IMR-90 (cell line): ENCODE measurements at regions not wholly inside any gene's neighbourhood (a gene's known extent, or its start where the extent isn't known, plus 50 kb on each side); places are given as distances from the start of the nearest gene placed in this dataset.

Experiments used
- ATAC-seq: fragments of 200-7000 bp; cut with Tn5 transposase; 2 replicates; pipeline ENCODE4 v1.9.1; 2020; ENCODE audit warnings: low read depth, mild to moderate bottlenecking, moderate library complexity
- BruUV-seq: library from RNA; stranded (reverse); fragments of 400-500 nt; replicated peaks from 2 replicates; lab custom pipeline; 2021; lab: Mats Ljungman, UMichigan
- CTCF ChIA-PET: fragments of 300-600 bp; formaldehyde crosslinking; extraction: SDS; loops from one replicate; lab custom pipeline; 2021; ENCODE audit warnings: antibody characterized with exemption; lab: Yijun Ruan, JAX
- POLR2A ChIA-PET: fragments of 300-600 bp; sonication (Branson Sonifier 250); formaldehyde crosslinking; loops from one replicate; lab custom pipeline; 2022; ENCODE audit warnings: antibody characterized with exemption; ENCODE audit not compliant: unreplicated experiment; lab: Charles Lee
- DNase-seq: peaks from one replicate; pipeline ENCODE4 v3.0.0; 2013
- H2AFZ ChIP-seq: replicated peaks from 2 replicates; pipeline ENCODE3; 2013; ENCODE audit warnings: low read length, mild to moderate bottlenecking; ENCODE audit not compliant: poor library complexity
- H2AK5ac ChIP-seq: 2 replicates; pipeline ENCODE4 v1.6.1; 2013; ENCODE audit warnings: low read depth, low read length, inconsistent platforms
- H2AK9ac ChIP-seq: replicated peaks from 2 replicates; pipeline ENCODE3; 2013; ENCODE audit warnings: mild to moderate bottlenecking, low read depth, low read length, moderate library complexity; ENCODE audit not compliant: poor library complexity
- H2BK120ac ChIP-seq: 2 replicates; pipeline ENCODE4 v1.6.1; 2013; ENCODE audit warnings: low read depth, low read length, inconsistent platforms
- H2BK15ac ChIP-seq: 3 replicates; pipeline ENCODE4 v1.6.1; 2013; ENCODE audit warnings: low read depth, low read length, inconsistent platforms
- H2BK20ac ChIP-seq: 2 replicates; pipeline ENCODE4 v1.6.1; 2013; ENCODE audit warnings: low read depth, mild to moderate bottlenecking, inconsistent platforms, low read length, moderate library complexity
- H2BK5ac ChIP-seq: 2 replicates; pipeline ENCODE4 v1.6.1; 2013; ENCODE audit warnings: mild to moderate bottlenecking, low read depth, low read length, inconsistent platforms; ENCODE audit not compliant: poor library complexity, severe bottlenecking
- H3K14ac ChIP-seq: replicated peaks from 2 replicates; pipeline ENCODE4 v1.6.1; 2013; ENCODE audit warnings: low read depth, low read length, inconsistent platforms
- H3K18ac ChIP-seq: 2 replicates; pipeline ENCODE4 v1.6.1; 2013; ENCODE audit warnings: low read depth, low read length, control low read depth
- H3K23ac ChIP-seq: 2 replicates; pipeline ENCODE4 v1.6.1; 2013; ENCODE audit warnings: low read depth, low read length, inconsistent platforms
- H3K27ac ChIP-seq: 2 replicates; pipeline ENCODE4 v1.5.1; 2013; ENCODE audit warnings: mild to moderate bottlenecking, control low read depth, low read length; ENCODE audit not compliant: insufficient read depth
- H3K27me3 ChIP-seq: 2 replicates; pipeline ENCODE4 v1.6.1; 2013; ENCODE audit warnings: low read length; ENCODE audit not compliant: control insufficient read depth, insufficient read depth
- H3K36me3 ChIP-seq: 2 replicates; pipeline ENCODE4 v1.6.1; 2013; ENCODE audit warnings: low read length, mixed read lengths; ENCODE audit not compliant: control insufficient read depth, insufficient read depth
- H3K4ac ChIP-seq: 2 replicates; pipeline ENCODE4 v1.6.1; 2013; ENCODE audit warnings: low read depth, low read length, inconsistent platforms
- H3K4me1 ChIP-seq: 2 replicates; pipeline ENCODE4 v1.6.1; 2013; ENCODE audit warnings: low read length, mixed read lengths; ENCODE audit not compliant: control insufficient read depth, insufficient read depth
- H3K4me2 ChIP-seq: 2 replicates; pipeline ENCODE4 v1.6.1; 2013; ENCODE audit warnings: low read depth, mild to moderate bottlenecking, control low read depth, low read length, moderate library complexity
- H3K4me3 ChIP-seq: 2 replicates; pipeline ENCODE4 v1.5.1; 2013; ENCODE audit warnings: low read depth, mild to moderate bottlenecking, control low read depth, low read length, moderate library complexity; ENCODE audit not compliant: insufficient read depth
- H3K56ac ChIP-seq: 2 replicates; pipeline ENCODE4 v1.6.1; 2013; ENCODE audit warnings: low read length, inconsistent platforms; ENCODE audit not compliant: insufficient read depth; ENCODE audit errors: extremely low read depth
- H3K79me1 ChIP-seq, 2 experiments: 2 replicates each; pipeline ENCODE4 v1.6.1; 2013; ENCODE audit warnings: low read length in 2 of 2, inconsistent platforms in 1 of 2, low read depth in 1 of 2
- H3K9ac ChIP-seq: 2 replicates; pipeline ENCODE4 v1.6.1; 2013; ENCODE audit warnings: low read depth, low read length, control low read depth
- H3K9me1 ChIP-seq: 2 replicates; pipeline ENCODE4 v1.6.1; 2013; ENCODE audit warnings: low read length, inconsistent platforms; ENCODE audit not compliant: insufficient read depth
- H3K9me3 ChIP-seq: 2 replicates; pipeline ENCODE4 v1.6.1; 2013; ENCODE audit warnings: low read length; ENCODE audit not compliant: control insufficient read depth, insufficient read depth
- H4K20me1 ChIP-seq: 2 replicates; pipeline ENCODE4 v1.6.1; 2013; ENCODE audit warnings: low read length, inconsistent platforms; ENCODE audit not compliant: insufficient read depth
- H4K5ac ChIP-seq: 2 replicates; pipeline ENCODE4 v1.6.1; 2013; ENCODE audit warnings: mild to moderate bottlenecking, low read depth, low read length, control low read depth
- H4K8ac ChIP-seq, 2 experiments: 2 replicates each; pipeline ENCODE4 v1.6.1; 2013; ENCODE audit warnings: low read depth in 2 of 2, low read length in 2 of 2, control low read depth in 1 of 2, inconsistent platforms in 1 of 2
- H4K91ac ChIP-seq: 2 replicates; pipeline ENCODE4 v1.6.1; 2013; ENCODE audit warnings: low read depth, low read length, inconsistent platforms; ENCODE audit not compliant: insufficient read depth
- BHLHE40 ChIP-seq: fragments of 150-350 bp; IDR thresholded peaks from 2 replicates; pipeline ENCODE4 v1.6.1; 2016; ENCODE audit warnings: mild to moderate bottlenecking, low read depth, low read length
- CEBPB ChIP-seq: IDR thresholded peaks from 2 replicates; pipeline ENCODE4 v1.6.1; 2012; ENCODE audit warnings: low read depth, low read length, improper control_type of control experiment
- CHD1 ChIP-seq: IDR thresholded peaks from 2 replicates; pipeline ENCODE4 v1.6.1; 2012; ENCODE audit warnings: low read depth, low read length, improper control_type of control experiment
- FOS ChIP-seq: fragments of 150-350 bp; IDR thresholded peaks from 2 replicates; pipeline ENCODE4 v1.6.1; 2016; ENCODE audit warnings: low read depth, low read length
- MAFK ChIP-seq: IDR thresholded peaks from 2 replicates; pipeline ENCODE4 v1.6.1; 2012; ENCODE audit warnings: low read depth, low read length, improper control_type of control experiment
- MAZ ChIP-seq: IDR thresholded peaks from 2 replicates; pipeline ENCODE4 v1.6.1; 2012; ENCODE audit warnings: low read depth, mild to moderate bottlenecking, low read length, improper control_type of control experiment, moderate library complexity, borderline replicate concordance
- NFE2L2 ChIP-seq: fragments of 150-350 bp; IDR thresholded peaks from 2 replicates; pipeline ENCODE4 v1.6.1; 2016; ENCODE audit warnings: low read depth, mild to moderate bottlenecking, low read length
- POLR2A ChIP-seq: IDR thresholded peaks from 2 replicates; pipeline ENCODE4 v1.6.1; 2012; ENCODE audit warnings: mild to moderate bottlenecking, low read depth, low read length
- RFX5 ChIP-seq: IDR thresholded peaks from 2 replicates; pipeline ENCODE4 v1.8.0; 2012; ENCODE audit warnings: low read depth, mild to moderate bottlenecking, low read length, moderate library complexity
- SMC3 ChIP-seq: fragments of 150-350 bp; IDR thresholded peaks from 2 replicates; pipeline ENCODE4 v1.6.1; 2016; ENCODE audit warnings: low read depth, mild to moderate bottlenecking, antibody characterized with exemption, low read length, moderate library complexity
- WGBS, 2 experiments: methylation state at CpG; one replicate each; pipeline versions ENCODE4 v1.1.5 to v1.1.7; 2013; ENCODE audit warnings: missing lambda C conversion rate in 2 of 2; ENCODE audit not compliant: insufficient read length in 1 of 2; ENCODE audit errors: extremely low coverage in 2 of 2; 5-methylcytosine and 5-hydroxymethylcytosine counted together
- dilution Hi-C: fragments of 300-500 bp; cut with HindIII; formaldehyde crosslinking; loops from one replicate; pipeline ENCODE4 v1.14.3; 2018; ENCODE audit warnings: low sequenced_read_pairs; ENCODE audit not compliant: unreplicated experiment
- in situ Hi-C: fragments of 300-500 bp; cut with MboI; formaldehyde crosslinking; loops from 3 replicates; pipeline ENCODE4 v1.14.3; 2019; ENCODE audit warnings: low sequenced_read_pairs, inconsistent platforms, mixed read lengths
- intact Hi-C: fragments of 100-400 bp; cut with micrococcal nuclease; formaldehyde crosslinking; loops from 2 replicates; pipeline ENCODE4 v1.10.0; 2022
- TF ChIP-seq, protein P1 (sequence below): fragments of 150-350 bp; IDR thresholded peaks from 2 replicates; pipeline ENCODE4 v1.6.1; 2017; ENCODE audit warnings: mild to moderate bottlenecking, antibody characterized with exemption, low read length, low read depth

DNA sequence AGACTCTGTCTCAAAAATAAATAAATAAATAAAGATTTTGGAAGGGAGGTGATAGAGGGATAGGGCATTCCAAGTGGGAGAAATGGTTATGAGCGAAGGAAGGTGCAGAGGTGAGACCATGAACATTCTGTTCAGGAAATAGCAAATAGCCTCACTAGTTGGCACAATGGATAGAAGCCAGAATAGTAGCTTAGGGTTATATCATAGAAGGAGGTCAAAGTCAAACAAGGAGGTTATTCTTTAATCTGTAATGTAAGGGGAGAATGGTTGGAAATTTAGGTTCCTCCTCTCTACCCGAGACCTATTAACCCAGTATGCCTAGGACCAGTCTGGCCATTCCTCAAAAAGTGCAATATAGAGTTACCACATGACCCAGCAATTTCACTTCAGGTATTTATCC is 275.8 kb downstream of the MN1 start:
- H4K5ac ChIP-seq: no peak overlapping the region
- H3K27me3 ChIP-seq: peaks cover 39% of the 10 kb centered on the region
- dilution Hi-C loops: no loop called here
- DNase-seq (no peak), ATAC-seq (no peak)
- H3K79me1 ChIP-seq: no peaks in the 10 kb centered on the region
- no peaks in the 10 kb centered on the region for H3K36me3 ChIP-seq
- ChIA-PET POLR2A (no interaction called here), CTCF (no interaction called here)
- H3K4me1 ChIP-seq: no peaks in the 10 kb centered on the region
- no peak overlapping the region for H4K91ac ChIP-seq
- no peak overlapping the region for H3K9ac ChIP-seq
- no peak overlapping the region for H2AK5ac ChIP-seq
- H2AK9ac ChIP-seq: no peak overlapping the region
- no peaks in the 10 kb centered on the region for H3K9me3 ChIP-seq
- no peaks in the 10 kb centered on the region for H3K9me1 ChIP-seq
- in situ Hi-C loops: no loop called here
- no peak overlapping the region for H3K56ac ChIP-seq
- no peak overlapping the region for H4K8ac ChIP-seq
- no peak overlapping the region for H2BK120ac ChIP-seq
- H2AFZ ChIP-seq: no peak overlapping the region
- no TSS peak for BruUV-seq
- H3K14ac ChIP-seq: no peak overlapping the region
- H3K23ac ChIP-seq: no peak overlapping the region
- H2BK20ac ChIP-seq: no peak overlapping the region
- no peak overlapping the region for H3K4ac ChIP-seq
- H4K20me1 ChIP-seq: no peaks in the 10 kb centered on the region
- H2BK15ac ChIP-seq: no peak overlapping the region
- intact Hi-C loops: no loop called here
- H3K18ac ChIP-seq: no peak overlapping the region
- no peak overlapping the region for H3K27ac ChIP-seq
- 83 to 100% methylated on average over 1 of the region's 2 CpGs for WGBS, 2 experiments
- TF ChIP-seq SMC3 (no peak), RFX5 (no peak), MAZ (no peak), CEBPB (no peak), MAFK (no peak), BHLHE40 (no peak), FOS (no peak), POLR2A (no peak), NFE2L2 (no peak), CHD1 (no peak)
- TF ChIP-seq, protein P1, sequence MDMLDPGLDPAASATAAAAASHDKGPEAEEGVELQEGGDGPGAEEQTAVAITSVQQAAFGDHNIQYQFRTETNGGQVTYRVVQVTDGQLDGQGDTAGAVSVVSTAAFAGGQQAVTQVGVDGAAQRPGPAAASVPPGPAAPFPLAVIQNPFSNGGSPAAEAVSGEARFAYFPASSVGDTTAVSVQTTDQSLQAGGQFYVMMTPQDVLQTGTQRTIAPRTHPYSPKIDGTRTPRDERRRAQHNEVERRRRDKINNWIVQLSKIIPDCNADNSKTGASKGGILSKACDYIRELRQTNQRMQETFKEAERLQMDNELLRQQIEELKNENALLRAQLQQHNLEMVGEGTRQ: no peak
- no peak overlapping the region for H3K4me3 ChIP-seq
- H2BK5ac ChIP-seq: no peak overlapping the region
- H3K4me2 ChIP-seq: no peak overlapping the region
